ENCODE measurements at regions not wholly inside any gene's neighbourhood (a gene's known extent, or its start where the extent isn't known, plus 50 kb on each side); places are given as distances from the start of the nearest gene placed in this dataset.

DNA sequence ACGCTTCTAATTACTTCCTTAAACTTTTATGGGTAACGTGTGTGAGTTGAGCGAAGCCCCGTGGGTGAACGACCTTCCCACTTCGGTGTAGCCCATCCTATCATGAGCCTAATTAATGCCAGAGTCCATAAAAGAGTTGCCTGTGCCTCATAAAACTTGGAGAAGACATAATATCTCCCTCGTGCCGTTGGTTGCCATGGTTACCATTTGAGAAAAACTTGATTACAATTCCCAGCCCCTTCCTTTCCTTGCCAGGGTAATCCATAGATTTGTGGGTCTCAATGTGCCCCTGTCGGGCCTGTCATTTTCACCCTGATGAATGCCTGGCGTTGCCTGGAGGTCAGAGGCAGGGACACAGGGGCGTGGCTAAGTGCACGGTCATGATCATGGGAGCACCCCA lies 127.1 kb downstream of the GLRX3 start:
- TF ChIP-seq, protein P1, sequence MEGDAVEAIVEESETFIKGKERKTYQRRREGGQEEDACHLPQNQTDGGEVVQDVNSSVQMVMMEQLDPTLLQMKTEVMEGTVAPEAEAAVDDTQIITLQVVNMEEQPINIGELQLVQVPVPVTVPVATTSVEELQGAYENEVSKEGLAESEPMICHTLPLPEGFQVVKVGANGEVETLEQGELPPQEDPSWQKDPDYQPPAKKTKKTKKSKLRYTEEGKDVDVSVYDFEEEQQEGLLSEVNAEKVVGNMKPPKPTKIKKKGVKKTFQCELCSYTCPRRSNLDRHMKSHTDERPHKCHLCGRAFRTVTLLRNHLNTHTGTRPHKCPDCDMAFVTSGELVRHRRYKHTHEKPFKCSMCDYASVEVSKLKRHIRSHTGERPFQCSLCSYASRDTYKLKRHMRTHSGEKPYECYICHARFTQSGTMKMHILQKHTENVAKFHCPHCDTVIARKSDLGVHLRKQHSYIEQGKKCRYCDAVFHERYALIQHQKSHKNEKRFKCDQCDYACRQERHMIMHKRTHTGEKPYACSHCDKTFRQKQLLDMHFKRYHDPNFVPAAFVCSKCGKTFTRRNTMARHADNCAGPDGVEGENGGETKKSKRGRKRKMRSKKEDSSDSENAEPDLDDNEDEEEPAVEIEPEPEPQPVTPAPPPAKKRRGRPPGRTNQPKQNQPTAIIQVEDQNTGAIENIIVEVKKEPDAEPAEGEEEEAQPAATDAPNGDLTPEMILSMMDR (IDR thresholded peaks at IDR 0.05), result no peak
- TF ChIP-seq POLR2A (IDR thresholded peaks at IDR 0.05), result no peak
- TF ChIP-seq POLR2AphosphoS5 (IDR thresholded peaks at IDR 0.05), result no peak
